ENCODE measurements at regions not wholly inside any gene's neighbourhood (a gene's known extent, or its start where the extent isn't known, plus 50 kb on each side); places are given as distances from the start of the nearest gene placed in this dataset.

- no peak for TF ChIP-seq CBX8 (IDR thresholded peaks at IDR 0.05; ENCODE audit: borderline replicate concordance, low read depth, low read length)
- no peak for TF ChIP-seq SUZ12 (IDR thresholded peaks at IDR 0.05; ENCODE audit: low read length)
- TF ChIP-seq RBBP5 (IDR thresholded peaks at IDR 0.05; ENCODE audit: borderline replicate concordance, low read depth, low read length), result no peak
Measured at GRCh38 chr7:52825611-52826010, 209.8 kb upstream of the POM121L12 start (continued).

All from H1 (cell line).